KMS-11 (cell line): ENCODE measurements at regions not wholly inside any gene's neighbourhood (a gene's known extent, or its start where the extent isn't known, plus 50 kb on each side); places are given as distances from the start of the nearest gene placed in this dataset.
"Not testable (repeated sequence)": the region's sequence is repeated elsewhere in the genome, so short reads cannot be mapped to it uniquely, and the experiment has no call there.

Experiments
- H2AFZ ChIP-seq: fragments of 200-600 bp; sonication (generic); 2 replicates; pipeline ENCODE4 v1.6.1; 2016; ENCODE audit warnings: antibody characterized with exemption, mixed run types, low read depth
- H3K27ac ChIP-seq: fragments of 200-600 bp; sonication (generic); 2 replicates; pipeline ENCODE4 v1.6.1; 2016; ENCODE audit warnings: mild to moderate bottlenecking, mixed run types
- H3K27me3 ChIP-seq: fragments of 200-600 bp; sonication (generic); 2 replicates; pipeline ENCODE4 v1.6.1; 2017; ENCODE audit warnings: mild to moderate bottlenecking, low read depth, mixed run types, moderate library complexity; ENCODE audit not compliant: insufficient read depth
- H3K36me3 ChIP-seq: fragments of 200-600 bp; sonication (generic); 2 replicates; pipeline ENCODE4 v1.6.1; 2017; ENCODE audit warnings: mild to moderate bottlenecking, mixed run types; ENCODE audit not compliant: insufficient read depth
- H3K4me1 ChIP-seq: fragments of 200-600 bp; sonication (generic); 2 replicates; pipeline ENCODE4 v1.6.1; 2016; ENCODE audit warnings: mild to moderate bottlenecking, low read depth, mixed run types; ENCODE audit not compliant: poor library complexity, severe bottlenecking
- H3K4me2 ChIP-seq: fragments of 200-600 bp; sonication (generic); 2 replicates; pipeline ENCODE4 v1.7.0; 2016; ENCODE audit warnings: mild to moderate bottlenecking, mixed run types
- H3K4me3 ChIP-seq: fragments of 200-600 bp; sonication (generic); IDR thresholded peaks from 2 replicates; pipeline ENCODE4 v1.6.1; 2017; ENCODE audit warnings: low read depth, low read length, mixed read lengths; ENCODE audit not compliant: insufficient read depth
- H3K79me2 ChIP-seq: fragments of 200-600 bp; sonication (generic); 2 replicates; pipeline ENCODE4 v1.6.1; 2016; ENCODE audit warnings: low read depth, mixed run types; ENCODE audit not compliant: insufficient read depth
- H3K9ac ChIP-seq: fragments of 200-600 bp; sonication (generic); 2 replicates; pipeline ENCODE4 v1.6.1; 2016; ENCODE audit warnings: mild to moderate bottlenecking, mixed run types
- H4K20me1 ChIP-seq: fragments of 200-600 bp; sonication (generic); 2 replicates; pipeline ENCODE4 v1.6.1; 2016; ENCODE audit warnings: mild to moderate bottlenecking, mixed run types; ENCODE audit not compliant: insufficient read depth
- CTCF ChIP-seq: fragments of 200-600 bp; sonication (generic); conservative IDR thresholded peaks from 2 replicates; pipeline ENCODE4 v1.6.1; 2017; ENCODE audit warnings: low read depth, mild to moderate bottlenecking, antibody characterized with exemption, low read length, moderate library complexity, mixed read lengths

DNA sequence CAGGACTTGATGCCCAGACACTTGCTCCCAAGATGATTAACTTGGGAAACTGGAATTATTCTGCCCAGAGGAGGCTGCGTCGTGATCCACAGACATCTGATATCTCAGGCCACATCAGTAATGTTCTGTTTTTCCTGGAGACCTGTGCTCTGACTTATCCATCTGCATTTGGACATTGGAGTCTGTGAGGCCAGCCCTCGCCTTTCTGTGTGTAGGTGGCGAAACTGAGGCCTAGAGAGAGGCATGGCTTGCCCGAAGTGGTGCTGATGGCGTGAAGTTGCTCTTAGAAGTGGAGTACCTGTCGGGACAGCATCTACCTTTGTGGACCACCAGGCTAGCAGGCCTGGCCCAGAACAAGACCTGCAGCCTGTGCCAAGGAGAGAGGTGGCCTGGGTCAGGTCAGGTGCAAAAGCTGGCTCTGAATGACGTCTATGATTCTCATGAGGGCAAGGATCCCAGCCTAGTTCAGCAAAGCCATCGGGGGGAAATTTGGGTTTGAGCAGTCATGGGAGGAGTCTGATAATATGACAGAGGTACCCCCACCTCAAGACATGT lies 186.8 kb upstream of the ZNF469 start:
- TF ChIP-seq CTCF = no peak
- Histone ChIP-seq H3K27ac (no peak overlapping the region), H3K27me3 (peaks cover 40% of the 10 kb centered on the region), H3K4me2 (no peak overlapping the region), H3K4me3 (no peak overlapping the region), H4K20me1 (no peaks in the 10 kb centered on the region), H3K79me2 (no peaks in the 10 kb centered on the region), H2AFZ (no peak overlapping the region), H3K4me1 (no peaks in the 10 kb centered on the region), H3K9ac (no peak overlapping the region), H3K36me3 (no peaks in the 10 kb centered on the region)

DNA sequence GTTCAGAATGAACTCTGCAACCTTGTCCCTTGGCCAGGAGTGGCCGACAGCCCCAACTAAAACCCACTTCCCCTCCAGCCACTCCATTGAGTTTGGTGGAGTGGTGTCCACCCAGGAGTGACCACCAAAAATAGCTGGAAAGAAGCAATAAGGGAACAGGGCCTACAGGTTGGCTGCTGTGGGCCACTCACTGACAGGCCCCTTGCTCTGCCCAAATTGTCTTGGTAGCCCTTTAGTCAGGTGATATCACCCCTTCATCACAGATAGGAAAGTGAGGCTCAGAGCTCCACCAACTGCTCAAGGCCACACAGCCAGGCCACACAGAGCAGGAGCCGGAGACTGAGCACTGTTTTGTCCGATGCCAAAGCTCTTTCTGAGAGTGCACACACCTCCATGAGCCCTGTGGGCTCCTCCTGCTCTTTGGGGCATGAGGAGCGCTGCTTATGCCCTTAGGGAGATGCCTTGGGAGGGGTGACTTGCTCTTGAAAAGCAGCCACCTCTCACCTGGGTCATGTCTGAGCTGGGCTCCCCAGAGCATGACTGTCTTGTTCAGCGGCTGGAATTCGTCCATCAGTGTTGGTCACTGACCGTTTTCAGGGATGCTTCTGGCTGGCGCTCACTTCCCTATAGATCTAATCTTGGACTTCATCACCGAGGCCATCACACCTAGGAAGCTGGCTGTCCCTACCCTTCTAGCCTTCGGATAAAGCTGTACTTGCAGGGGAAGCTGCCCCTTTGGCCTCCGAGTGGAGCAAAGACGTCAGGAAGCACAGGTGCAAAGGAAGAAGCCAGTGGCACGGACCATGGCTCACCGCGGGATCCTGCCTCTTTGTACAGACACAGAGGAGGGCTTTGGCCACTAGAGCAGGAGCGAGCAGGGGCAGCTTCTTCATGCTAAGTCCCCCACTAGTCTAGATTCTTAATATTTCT lies 186.0 kb upstream of the ZNF469 start:
- Histone ChIP-seq H2AFZ (no peak overlapping the region), H3K4me3 (no peak overlapping the region), H3K4me1 (no peaks in the 10 kb centered on the region), H3K27ac (no peak overlapping the region), H3K4me2 (no peak overlapping the region), H3K36me3 (no peaks in the 10 kb centered on the region), H3K79me2 (no peaks in the 10 kb centered on the region), H3K9ac (no peak overlapping the region), H4K20me1 (no peaks in the 10 kb centered on the region), H3K27me3 (peaks cover 42% of the 10 kb centered on the region)
- no peak for TF ChIP-seq CTCF

GRCh38 chr16:88197481-88198456 lies 185.0 kb upstream of the ZNF469 start:
- Histone ChIP-seq H3K4me2 (no peak overlapping the region), H3K4me1 (no peaks in the 10 kb centered on the region), H2AFZ (no peak overlapping the region), H3K27me3 (peaks cover 46% of the 10 kb centered on the region), H3K9ac (no peak overlapping the region), H3K36me3 (no peaks in the 10 kb centered on the region), H3K79me2 (no peaks in the 10 kb centered on the region), H4K20me1 (no peaks in the 10 kb centered on the region), H3K27ac (no peak overlapping the region), H3K4me3 (no peak overlapping the region)
- no peak for TF ChIP-seq CTCF

GRCh38 chr16:88198457-88199295 lies 184.1 kb upstream of the ZNF469 start:
- not testable (repeated sequence) for H3K4me1 ChIP-seq, H3K9ac ChIP-seq, H3K27ac ChIP-seq, H4K20me1 ChIP-seq, H3K36me3 ChIP-seq, H3K79me2 ChIP-seq, H3K4me2 ChIP-seq, H2AFZ ChIP-seq, H3K4me3 ChIP-seq
- H3K27me3 ChIP-seq = peaks cover 51% of the 10 kb centered on the region

- H2AFZ ChIP-seq, H3K9ac ChIP-seq, H3K4me2 ChIP-seq, H3K27ac ChIP-seq, H3K36me3 ChIP-seq, H4K20me1 ChIP-seq, H3K79me2 ChIP-seq, H3K4me1 ChIP-seq, H3K4me3 ChIP-seq: not testable (repeated sequence)
- H3K27me3 ChIP-seq = peaks cover 54% of the 10 kb centered on the region
These were observed 183.2 kb upstream of the ZNF469 start for GRCh38 chr16:88199296-88200153.

DNA sequence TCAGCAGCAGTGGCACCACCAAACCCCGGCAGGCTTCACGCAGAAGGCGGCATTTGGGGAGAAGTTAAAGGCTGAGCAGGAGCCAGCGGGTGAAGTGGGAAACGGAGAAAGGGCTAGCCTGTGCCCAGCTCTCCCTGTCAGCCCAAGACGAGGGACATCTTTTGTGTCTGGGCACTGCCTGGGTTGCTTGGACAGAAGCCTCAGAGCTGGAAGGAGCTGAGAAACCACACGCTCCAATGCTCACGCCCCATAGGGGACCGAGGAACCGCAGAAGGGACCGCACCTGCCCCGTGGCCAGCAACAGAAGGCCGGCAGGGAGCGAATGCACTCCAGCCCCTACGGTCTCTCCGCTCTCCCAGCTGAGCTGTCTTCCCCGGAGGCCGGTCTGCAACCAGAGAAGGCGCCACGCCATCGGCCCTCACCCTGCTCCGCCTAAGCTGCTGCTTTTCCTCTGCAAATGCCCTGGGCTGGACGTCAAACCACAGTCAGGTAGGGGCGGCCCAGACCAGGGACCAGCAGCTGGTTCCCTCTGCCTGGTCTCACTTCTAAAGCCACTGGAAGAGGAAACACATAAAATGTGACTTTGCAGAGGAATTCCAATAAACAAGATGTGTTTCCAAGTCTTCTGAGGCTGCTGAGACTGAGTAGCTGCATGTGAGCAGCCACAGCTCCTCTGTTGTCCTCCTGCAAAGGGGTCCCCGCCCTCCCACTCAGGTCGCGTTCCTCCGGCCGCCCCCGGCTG lies 182.4 kb upstream of the ZNF469 start:
- not testable (repeated sequence) for H3K4me1 ChIP-seq, H3K36me3 ChIP-seq, H2AFZ ChIP-seq, H3K4me2 ChIP-seq, H3K79me2 ChIP-seq, H3K9ac ChIP-seq, H4K20me1 ChIP-seq, H3K27ac ChIP-seq, H3K4me3 ChIP-seq
- peaks cover 49% of the 10 kb centered on the region for H3K27me3 ChIP-seq
